Thyroid gland (tissue), 4 donors: ENCODE measurements at regions not wholly inside any gene's neighbourhood (a gene's known extent, or its start where the extent isn't known, plus 50 kb on each side); places are given as distances from the start of the nearest gene placed in this dataset.

ENCODE experiments used
- POLR2A ChIP-seq, 2 donors: fragments of 450-650 bp; IDR thresholded peaks; one replicate each; pipeline ENCODE4 v1.6.1; 2017; ENCODE audit warnings: antibody characterized with exemption in 2 of 2, mild to moderate bottlenecking in 2 of 2, moderate library complexity in 1 of 2
- TF ChIP-seq, protein P1 (sequence below), 6 experiments: fragments of 200-600 bp in 3 of 6; fragments of 450-650 bp in 3 of 6; sonication (generic) in 3 of 6; IDR thresholded peaks; one replicate each; pipeline ENCODE4 v1.5.1; 2016 to 2019; ENCODE audit warnings: antibody characterized with exemption in 6 of 6, mild to moderate bottlenecking in 2 of 6, inconsistent platforms in 1 of 6, moderate library complexity in 1 of 6

DNA sequence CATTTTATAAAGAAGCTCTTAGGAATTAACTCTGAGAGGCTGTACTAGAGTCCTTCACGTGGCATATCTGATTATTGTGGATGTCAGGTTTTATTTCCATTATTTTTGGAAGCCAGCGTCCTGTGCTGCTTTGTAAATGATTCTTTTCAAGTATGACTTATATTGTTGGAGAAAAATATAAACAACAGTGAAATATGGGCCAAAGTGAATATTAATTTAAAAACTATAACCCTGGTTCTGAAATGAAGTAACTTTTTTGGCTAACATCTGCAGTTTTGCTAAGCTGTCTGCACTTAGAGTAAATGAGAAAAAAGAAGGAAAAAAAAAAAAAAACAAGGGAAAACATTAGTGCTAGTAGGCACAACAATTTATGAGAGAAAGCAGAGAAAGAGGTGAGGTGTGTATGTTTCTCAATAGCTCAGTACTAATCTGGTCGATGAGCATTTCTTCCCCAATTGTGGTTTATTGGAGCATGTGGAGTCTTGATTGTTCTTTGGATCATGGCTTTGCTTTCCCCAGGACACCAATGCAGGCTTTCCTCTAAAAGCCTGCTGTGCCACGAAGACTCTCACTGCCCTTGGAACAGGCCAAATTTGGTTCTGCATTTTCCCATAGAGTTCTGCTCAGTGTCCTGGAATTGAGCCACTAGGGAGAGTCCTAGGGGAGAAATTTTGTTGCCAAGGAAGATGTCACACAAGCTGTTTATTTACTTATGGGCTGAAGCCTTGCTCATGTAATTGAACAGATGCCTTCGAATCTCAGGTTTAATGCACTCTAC, 273.3 kb downstream of the DKK2 start:
- TF ChIP-seq, protein P1, sequence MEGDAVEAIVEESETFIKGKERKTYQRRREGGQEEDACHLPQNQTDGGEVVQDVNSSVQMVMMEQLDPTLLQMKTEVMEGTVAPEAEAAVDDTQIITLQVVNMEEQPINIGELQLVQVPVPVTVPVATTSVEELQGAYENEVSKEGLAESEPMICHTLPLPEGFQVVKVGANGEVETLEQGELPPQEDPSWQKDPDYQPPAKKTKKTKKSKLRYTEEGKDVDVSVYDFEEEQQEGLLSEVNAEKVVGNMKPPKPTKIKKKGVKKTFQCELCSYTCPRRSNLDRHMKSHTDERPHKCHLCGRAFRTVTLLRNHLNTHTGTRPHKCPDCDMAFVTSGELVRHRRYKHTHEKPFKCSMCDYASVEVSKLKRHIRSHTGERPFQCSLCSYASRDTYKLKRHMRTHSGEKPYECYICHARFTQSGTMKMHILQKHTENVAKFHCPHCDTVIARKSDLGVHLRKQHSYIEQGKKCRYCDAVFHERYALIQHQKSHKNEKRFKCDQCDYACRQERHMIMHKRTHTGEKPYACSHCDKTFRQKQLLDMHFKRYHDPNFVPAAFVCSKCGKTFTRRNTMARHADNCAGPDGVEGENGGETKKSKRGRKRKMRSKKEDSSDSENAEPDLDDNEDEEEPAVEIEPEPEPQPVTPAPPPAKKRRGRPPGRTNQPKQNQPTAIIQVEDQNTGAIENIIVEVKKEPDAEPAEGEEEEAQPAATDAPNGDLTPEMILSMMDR (IDR thresholded peaks at IDR 0.05) = no peak
- no peak for TF ChIP-seq POLR2A (IDR thresholded peaks at IDR 0.05)
